ENCODE measurements at regions not wholly inside any gene's neighbourhood (a gene's known extent, or its start where the extent isn't known, plus 50 kb on each side); places are given as distances from the start of the nearest gene placed in this dataset.

- no peak overlapping the region for H3K9ac ChIP-seq (ENCODE audit: low read length)
- H2AFZ ChIP-seq (ENCODE audit: low read length): no peak overlapping the region
- no peak overlapping the region for H3K4me3 ChIP-seq (ENCODE audit: low read length)
- no peaks in the 10 kb centered on the region for H3K27me3 ChIP-seq (ENCODE audit: low read length)
- DNase-seq: no peak
- no peak overlapping the region for H3K4me2 ChIP-seq (ENCODE audit: low read depth, low read length, poor library complexity, severe bottlenecking)
- no peaks in the 10 kb centered on the region; the same call in 1 of the 2 replicates for H3K9me2 ChIP-seq (replicated peaks; ENCODE audit: insufficient read depth, low read length)
- no peaks in the 10 kb centered on the region for H3K9me3 ChIP-seq (ENCODE audit: low read length)
- no peaks in the 10 kb centered on the region for H3K79me2 ChIP-seq (ENCODE audit: low read length)
- H3K36me3 ChIP-seq (ENCODE audit: insufficient read depth, low read length): no peaks in the 10 kb centered on the region
- H3K27ac ChIP-seq (ENCODE audit: low read length): no peak overlapping the region
- H4K20me1 ChIP-seq (ENCODE audit: insufficient read depth, low read depth, low read length): no peaks in the 10 kb centered on the region
- H3K4me1 ChIP-seq (ENCODE audit: low read length): no peaks in the 10 kb centered on the region
Measured at GRCh38 chr7:117929237-117929636, 56.0 kb upstream of the CTTNBP2 start.

- no peaks in the 10 kb centered on the region; the same call in 1 of the 2 replicates for H3K9me2 ChIP-seq (replicated peaks; ENCODE audit: insufficient read depth, low read length)
- no peaks in the 10 kb centered on the region for H4K20me1 ChIP-seq (ENCODE audit: insufficient read depth, low read depth, low read length)
- DNase-seq: no peak
- H3K27ac ChIP-seq (ENCODE audit: low read length): no peak overlapping the region
- H3K4me2 ChIP-seq (ENCODE audit: low read depth, low read length, poor library complexity, severe bottlenecking): no peak overlapping the region
- H3K27me3 ChIP-seq (ENCODE audit: low read length): no peaks in the 10 kb centered on the region
- H2AFZ ChIP-seq (ENCODE audit: low read length): no peak overlapping the region
- no peaks in the 10 kb centered on the region for H3K36me3 ChIP-seq (ENCODE audit: insufficient read depth, low read length)
- H3K9ac ChIP-seq (ENCODE audit: low read length): no peak overlapping the region
- no peaks in the 10 kb centered on the region for H3K79me2 ChIP-seq (ENCODE audit: low read length)
- H3K4me3 ChIP-seq (ENCODE audit: low read length): no peak overlapping the region
- H3K4me1 ChIP-seq (ENCODE audit: low read length): no peaks in the 10 kb centered on the region
- no peaks in the 10 kb centered on the region for H3K9me3 ChIP-seq (ENCODE audit: low read length)
Measured at GRCh38 chr7:117931314-117931713, 58.1 kb upstream of the CTTNBP2 start.

GRCh38 chr7:117937049-117937752, 64.0 kb upstream of the CTTNBP2 start:
- Histone ChIP-seq H3K9me3 (ENCODE audit: low read length) (no peaks in the 10 kb centered on the region), H3K9me2 (replicated peaks; ENCODE audit: insufficient read depth, low read length) (no peaks in the 10 kb centered on the region), H3K4me2 (ENCODE audit: low read depth, low read length, poor library complexity, severe bottlenecking) (no peak overlapping the region), H3K36me3 (ENCODE audit: insufficient read depth, low read length) (no peaks in the 10 kb centered on the region), H2AFZ (ENCODE audit: low read length) (no peak overlapping the region), H3K4me1 (ENCODE audit: low read length) (no peaks in the 10 kb centered on the region), H3K27ac (ENCODE audit: low read length) (no peak overlapping the region), H3K27me3 (ENCODE audit: low read length) (no peaks in the 10 kb centered on the region), H3K9ac (ENCODE audit: low read length) (no peak overlapping the region), H3K4me3 (ENCODE audit: low read length) (no peak overlapping the region), H4K20me1 (ENCODE audit: insufficient read depth, low read depth, low read length) (no peaks in the 10 kb centered on the region), H3K79me2 (ENCODE audit: low read length) (no peaks in the 10 kb centered on the region)
- no peak for DNase-seq

GRCh38 chr7:117937753-117938483, 64.7 kb upstream of the CTTNBP2 start:
- Histone ChIP-seq H3K79me2 (ENCODE audit: low read length) (no peaks in the 10 kb centered on the region), H2AFZ (ENCODE audit: low read length) (no peak overlapping the region), H3K4me3 (ENCODE audit: low read length) (no peak overlapping the region), H3K4me2 (ENCODE audit: low read depth, low read length, poor library complexity, severe bottlenecking) (no peak overlapping the region), H3K27me3 (ENCODE audit: low read length) (no peaks in the 10 kb centered on the region), H3K36me3 (ENCODE audit: insufficient read depth, low read length) (no peaks in the 10 kb centered on the region), H3K4me1 (ENCODE audit: low read length) (no peaks in the 10 kb centered on the region), H3K27ac (ENCODE audit: low read length) (no peak overlapping the region), H4K20me1 (ENCODE audit: insufficient read depth, low read depth, low read length) (no peaks in the 10 kb centered on the region), H3K9me2 (replicated peaks; ENCODE audit: insufficient read depth, low read length) (no peaks in the 10 kb centered on the region), H3K9me3 (ENCODE audit: low read length) (no peaks in the 10 kb centered on the region), H3K9ac (ENCODE audit: low read length) (no peak overlapping the region)
- no peak for DNase-seq

GRCh38 chr7:117941138-117941810, 68.0 kb upstream of the CTTNBP2 start:
- H4K20me1 ChIP-seq (ENCODE audit: insufficient read depth, low read depth, low read length): no peaks in the 10 kb centered on the region
- no peak for DNase-seq
- H3K9me3 ChIP-seq (ENCODE audit: low read length): no peaks in the 10 kb centered on the region
- no peak overlapping the region for H3K4me3 ChIP-seq (ENCODE audit: low read length)
- H3K27ac ChIP-seq (ENCODE audit: low read length): no peak overlapping the region
- no peaks in the 10 kb centered on the region for H3K79me2 ChIP-seq (ENCODE audit: low read length)
- no peak overlapping the region for H3K4me2 ChIP-seq (ENCODE audit: low read depth, low read length, poor library complexity, severe bottlenecking)
- no peaks in the 10 kb centered on the region for H3K9me2 ChIP-seq (replicated peaks; ENCODE audit: insufficient read depth, low read length)
- H3K27me3 ChIP-seq (ENCODE audit: low read length): no peaks in the 10 kb centered on the region
- no peaks in the 10 kb centered on the region for H3K4me1 ChIP-seq (ENCODE audit: low read length)
- H3K9ac ChIP-seq (ENCODE audit: low read length): no peak overlapping the region
- no peak overlapping the region for H2AFZ ChIP-seq (ENCODE audit: low read length)
- H3K36me3 ChIP-seq (ENCODE audit: insufficient read depth, low read length): no peaks in the 10 kb centered on the region

GRCh38 chr7:117942780-117943179, 69.5 kb upstream of the CTTNBP2 start:
- Histone ChIP-seq H3K27ac (ENCODE audit: low read length) (no peak overlapping the region), H3K4me2 (ENCODE audit: low read depth, low read length, poor library complexity, severe bottlenecking) (no peak overlapping the region), H3K9me2 (replicated peaks; ENCODE audit: insufficient read depth, low read length) (no peaks in the 10 kb centered on the region), H4K20me1 (ENCODE audit: insufficient read depth, low read depth, low read length) (no peaks in the 10 kb centered on the region), H3K4me3 (ENCODE audit: low read length) (no peak overlapping the region), H3K4me1 (ENCODE audit: low read length) (no peaks in the 10 kb centered on the region), H3K9me3 (ENCODE audit: low read length) (no peaks in the 10 kb centered on the region), H3K9ac (ENCODE audit: low read length) (no peak overlapping the region), H3K27me3 (ENCODE audit: low read length) (no peaks in the 10 kb centered on the region), H3K79me2 (ENCODE audit: low read length) (no peaks in the 10 kb centered on the region), H3K36me3 (ENCODE audit: insufficient read depth, low read length) (no peaks in the 10 kb centered on the region), H2AFZ (ENCODE audit: low read length) (no peak overlapping the region)
- no peak for DNase-seq

GRCh38 chr7:117944886-117945285, 71.6 kb upstream of the CTTNBP2 start:
- DNase-seq: no peak
- Histone ChIP-seq H3K36me3 (ENCODE audit: insufficient read depth, low read length) (no peaks in the 10 kb centered on the region), H3K27me3 (ENCODE audit: low read length) (no peaks in the 10 kb centered on the region), H3K79me2 (ENCODE audit: low read length) (no peaks in the 10 kb centered on the region), H3K27ac (ENCODE audit: low read length) (no peak overlapping the region), H3K9me3 (ENCODE audit: low read length) (no peaks in the 10 kb centered on the region), H3K4me1 (ENCODE audit: low read length) (no peaks in the 10 kb centered on the region), H4K20me1 (ENCODE audit: insufficient read depth, low read depth, low read length) (no peaks in the 10 kb centered on the region), H2AFZ (ENCODE audit: low read length) (no peak overlapping the region), H3K4me3 (ENCODE audit: low read length) (no peak overlapping the region), H3K4me2 (ENCODE audit: low read depth, low read length, poor library complexity, severe bottlenecking) (no peak overlapping the region), H3K9me2 (replicated peaks; ENCODE audit: insufficient read depth, low read length) (no peaks in the 10 kb centered on the region), H3K9ac (ENCODE audit: low read length) (no peak overlapping the region)

- no peak overlapping the region for H3K9ac ChIP-seq (ENCODE audit: low read length)
- no peak overlapping the region for H2AFZ ChIP-seq (ENCODE audit: low read length)
- DNase-seq: no peak
- no peak overlapping the region for H3K27ac ChIP-seq (ENCODE audit: low read length)
- H3K4me2 ChIP-seq (ENCODE audit: low read depth, low read length, poor library complexity, severe bottlenecking): no peak overlapping the region
- no peaks in the 10 kb centered on the region for H3K27me3 ChIP-seq (ENCODE audit: low read length)
- H3K79me2 ChIP-seq (ENCODE audit: low read length): no peaks in the 10 kb centered on the region
- H3K9me2 ChIP-seq (replicated peaks; ENCODE audit: insufficient read depth, low read length): no peaks in the 10 kb centered on the region
- no peak overlapping the region for H3K4me3 ChIP-seq (ENCODE audit: low read length)
- H4K20me1 ChIP-seq (ENCODE audit: insufficient read depth, low read depth, low read length): no peaks in the 10 kb centered on the region
- H3K4me1 ChIP-seq (ENCODE audit: low read length): no peaks in the 10 kb centered on the region
- H3K9me3 ChIP-seq (ENCODE audit: low read length): no peaks in the 10 kb centered on the region
- no peaks in the 10 kb centered on the region for H3K36me3 ChIP-seq (ENCODE audit: insufficient read depth, low read length)
Measured at GRCh38 chr7:117946151-117946633, 73.0 kb upstream of the CTTNBP2 start.

Measured in Karpas-422 (cell line).